CD4-positive, alpha-beta T cell treated with Interferon alpha-2 for 1 hour (primary cell): ENCODE measurements at regions not wholly inside any gene's neighbourhood (a gene's known extent, or its start where the extent isn't known, plus 50 kb on each side); places are given as distances from the start of the nearest gene placed in this dataset.
"Not testable (repeated sequence)": the region's sequence is repeated elsewhere in the genome, so short reads cannot be mapped to it uniquely, and the experiment has no call there.

Experiments used
- DNase-seq, 2 donors: peaks; one replicate each; pipeline ENCODE4 v3.0.0-alpha.2; 2020 to 2022

GRCh38 chr11:38392176-38392575, 1794.1 kb upstream of the RAG2 start:
- no peak for DNase-seq

GRCh38 chr11:38384568-38384967, 1786.5 kb upstream of the RAG2 start:
- DNase-seq = no peak

- DNase-seq = no peak
Measured at GRCh38 chr11:38365274-38365673, 1767.2 kb upstream of the RAG2 start.

GRCh38 chr11:38356255-38356654, 1758.2 kb upstream of the RAG2 start:
- no peak for DNase-seq

- DNase-seq = no peak
Measured at GRCh38 chr11:38345286-38345685, 1747.2 kb upstream of the RAG2 start.

- DNase-seq = not testable (repeated sequence)
Measured at GRCh38 chr11:38341612-38342011, 1743.6 kb upstream of the RAG2 start.

GRCh38 chr11:38339835-38340440, 1741.9 kb upstream of the RAG2 start:
- DNase-seq = no peak

GRCh38 chr11:38338022-38338421, 1740.0 kb upstream of the RAG2 start:
- DNase-seq = not testable (repeated sequence)

GRCh38 chr11:38332046-38332445, 1734.0 kb upstream of the RAG2 start:
- DNase-seq = no peak

GRCh38 chr11:38330578-38330977, 1732.5 kb upstream of the RAG2 start:
- no peak for DNase-seq

- DNase-seq = no peak
Measured at GRCh38 chr11:38323961-38324761, 1726.1 kb upstream of the RAG2 start.

GRCh38 chr11:38315151-38315550, 1717.1 kb upstream of the RAG2 start:
- no peak for DNase-seq

- DNase-seq = no peak
Measured at GRCh38 chr11:38307455-38307854, 1709.4 kb upstream of the RAG2 start.

GRCh38 chr11:38305682-38306081, 1707.6 kb upstream of the RAG2 start:
- no peak for DNase-seq

GRCh38 chr11:38304926-38305325, 1706.9 kb upstream of the RAG2 start:
- no peak for DNase-seq

GRCh38 chr11:38302564-38302963, 1704.5 kb upstream of the RAG2 start:
- no peak for DNase-seq

GRCh38 chr11:38300570-38300969, 1702.5 kb upstream of the RAG2 start:
- DNase-seq = no peak

GRCh38 chr11:38296211-38296776, 1698.3 kb upstream of the RAG2 start:
- no peak for DNase-seq

GRCh38 chr11:38282718-38283117, 1684.7 kb upstream of the RAG2 start:
- DNase-seq = no peak

GRCh38 chr11:38278457-38279141, 1680.6 kb upstream of the RAG2 start:
- no peak for DNase-seq

- no peak for DNase-seq
Measured at GRCh38 chr11:38274031-38274430, 1676.0 kb upstream of the RAG2 start.

GRCh38 chr11:38272376-38272775, 1674.3 kb upstream of the RAG2 start:
- no peak for DNase-seq

GRCh38 chr11:38266691-38267090, 1668.7 kb upstream of the RAG2 start:
- DNase-seq = no peak

- DNase-seq = no peak
Measured at GRCh38 chr11:38256436-38256835, 1658.4 kb upstream of the RAG2 start.
